Gastroesophageal sphincter (tissue), 3 donors: ENCODE measurements at regions not wholly inside any gene's neighbourhood (a gene's known extent, or its start where the extent isn't known, plus 50 kb on each side); places are given as distances from the start of the nearest gene placed in this dataset.

Experiments
- EP300 ChIP-seq: sonication (generic); formaldehyde crosslinking; IDR thresholded peaks from one replicate; pipeline ENCODE4 v1.6.1; 2017; ENCODE audit warnings: antibody characterized with exemption, mild to moderate bottlenecking
- POLR2A ChIP-seq, 2 donors: fragments of 450-650 bp; IDR thresholded peaks; one replicate each; pipeline ENCODE4 v1.6.1; 2017; ENCODE audit warnings: antibody characterized with exemption in 2 of 2, mild to moderate bottlenecking in 2 of 2, moderate library complexity in 1 of 2
- TF ChIP-seq, protein P1 (sequence below), 4 experiments: fragments of 200-600 bp in 2 of 4; fragments of 450-650 bp in 2 of 4; sonication (generic) in 1 of 4; IDR thresholded peaks; one replicate each; pipeline ENCODE4 v1.5.1; 2017 to 2019; ENCODE audit warnings: antibody characterized with exemption in 4 of 4, mild to moderate bottlenecking in 2 of 4, moderate library complexity in 2 of 4

DNA sequence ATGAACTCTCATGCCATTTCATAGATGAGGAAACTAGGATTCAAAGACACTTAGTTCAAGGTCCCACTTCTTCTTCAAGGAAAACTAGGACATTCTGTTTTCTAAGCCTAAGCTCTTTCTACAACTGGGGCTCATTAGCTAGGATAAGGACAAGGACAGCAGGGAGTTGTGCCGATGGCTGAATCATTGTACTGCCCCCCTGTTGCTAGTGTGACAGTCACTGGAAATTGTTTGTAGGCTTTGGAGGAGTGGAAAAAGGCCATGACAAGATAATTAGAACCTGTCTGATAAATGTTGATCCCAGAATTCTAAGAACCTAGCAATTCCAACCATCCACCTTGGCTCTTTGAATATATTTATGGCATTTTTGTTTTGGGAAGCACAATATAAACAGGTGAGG is 445.7 kb downstream of the CDH8 start:
- TF ChIP-seq, protein P1, sequence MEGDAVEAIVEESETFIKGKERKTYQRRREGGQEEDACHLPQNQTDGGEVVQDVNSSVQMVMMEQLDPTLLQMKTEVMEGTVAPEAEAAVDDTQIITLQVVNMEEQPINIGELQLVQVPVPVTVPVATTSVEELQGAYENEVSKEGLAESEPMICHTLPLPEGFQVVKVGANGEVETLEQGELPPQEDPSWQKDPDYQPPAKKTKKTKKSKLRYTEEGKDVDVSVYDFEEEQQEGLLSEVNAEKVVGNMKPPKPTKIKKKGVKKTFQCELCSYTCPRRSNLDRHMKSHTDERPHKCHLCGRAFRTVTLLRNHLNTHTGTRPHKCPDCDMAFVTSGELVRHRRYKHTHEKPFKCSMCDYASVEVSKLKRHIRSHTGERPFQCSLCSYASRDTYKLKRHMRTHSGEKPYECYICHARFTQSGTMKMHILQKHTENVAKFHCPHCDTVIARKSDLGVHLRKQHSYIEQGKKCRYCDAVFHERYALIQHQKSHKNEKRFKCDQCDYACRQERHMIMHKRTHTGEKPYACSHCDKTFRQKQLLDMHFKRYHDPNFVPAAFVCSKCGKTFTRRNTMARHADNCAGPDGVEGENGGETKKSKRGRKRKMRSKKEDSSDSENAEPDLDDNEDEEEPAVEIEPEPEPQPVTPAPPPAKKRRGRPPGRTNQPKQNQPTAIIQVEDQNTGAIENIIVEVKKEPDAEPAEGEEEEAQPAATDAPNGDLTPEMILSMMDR (IDR thresholded peaks at IDR 0.05): no peak
- TF ChIP-seq POLR2A (IDR thresholded peaks at IDR 0.05) (no peak), EP300 (no peak)
